ENCODE measurements at regions not wholly inside any gene's neighbourhood (a gene's known extent, or its start where the extent isn't known, plus 50 kb on each side); places are given as distances from the start of the nearest gene placed in this dataset.
"Not testable (repeated sequence)": the region's sequence is repeated elsewhere in the genome, so short reads cannot be mapped to it uniquely, and the experiment has no call there.

DNA sequence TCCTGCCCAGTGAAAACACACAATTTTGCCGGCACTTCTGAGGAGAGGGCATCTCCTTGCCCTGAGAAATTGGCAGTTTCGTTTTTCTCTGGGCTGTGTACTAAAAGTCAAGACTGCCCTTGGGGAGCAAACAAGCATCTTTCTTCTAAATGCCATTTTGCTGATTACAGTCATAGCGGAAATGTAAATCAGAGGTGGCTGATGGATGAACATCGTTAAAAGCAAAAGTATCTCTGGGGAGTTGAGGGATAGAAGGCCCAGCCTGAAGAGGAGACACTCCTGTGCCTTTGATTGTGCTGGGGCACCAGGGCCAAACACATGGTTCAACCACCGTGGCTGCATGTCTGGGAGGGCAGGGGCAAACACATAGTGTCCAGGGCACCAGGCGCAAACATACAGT, 49.8 kb downstream of the ABCC12 start:
- DNase-seq (ENCODE audit: low read depth in 2 of 2): no peak

DNA sequence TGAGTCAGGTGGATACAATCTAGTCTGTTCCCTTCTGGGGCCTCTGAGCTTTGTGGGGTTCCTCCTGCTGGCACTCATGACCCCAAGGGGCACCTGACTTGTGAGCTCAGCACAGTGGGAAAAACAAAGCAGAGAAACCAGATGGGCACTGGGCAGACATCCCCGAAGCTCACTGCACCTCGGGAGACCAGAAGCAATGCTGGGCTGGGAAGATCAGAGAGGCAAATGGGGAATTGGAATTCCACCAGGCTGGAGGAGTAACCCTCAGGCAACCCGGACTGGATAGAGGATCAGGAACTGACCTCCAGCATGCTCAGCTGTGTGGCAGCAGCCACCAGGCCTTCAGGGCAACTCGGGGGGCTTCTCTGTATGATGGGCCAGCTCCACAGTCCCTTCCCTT, 50.3 kb downstream of the ABCC12 start:
- no peak for DNase-seq (ENCODE audit: low read depth in 2 of 2)

DNA sequence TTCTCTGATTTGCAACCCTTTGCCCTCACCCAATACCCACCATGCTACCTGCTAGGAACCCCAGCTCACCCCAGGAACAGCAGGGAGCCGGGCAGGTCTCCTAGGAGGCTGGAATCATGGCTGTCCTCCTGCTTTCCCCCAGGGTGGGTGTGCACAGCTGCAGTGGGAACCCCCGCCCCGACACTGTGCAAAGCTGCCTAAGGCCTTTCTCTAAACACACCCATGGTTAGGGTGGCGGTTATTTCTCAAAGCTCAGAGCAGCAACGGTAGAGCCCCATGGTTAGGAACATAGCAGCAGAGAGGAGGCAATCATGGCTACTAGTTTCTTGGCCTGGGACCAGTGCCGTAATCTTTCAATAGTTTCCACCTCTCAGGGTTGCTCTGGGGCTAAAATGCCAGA, 52.2 kb downstream of the ABCC12 start:
- DNase-seq (ENCODE audit: low read depth in 2 of 2): no peak

DNA sequence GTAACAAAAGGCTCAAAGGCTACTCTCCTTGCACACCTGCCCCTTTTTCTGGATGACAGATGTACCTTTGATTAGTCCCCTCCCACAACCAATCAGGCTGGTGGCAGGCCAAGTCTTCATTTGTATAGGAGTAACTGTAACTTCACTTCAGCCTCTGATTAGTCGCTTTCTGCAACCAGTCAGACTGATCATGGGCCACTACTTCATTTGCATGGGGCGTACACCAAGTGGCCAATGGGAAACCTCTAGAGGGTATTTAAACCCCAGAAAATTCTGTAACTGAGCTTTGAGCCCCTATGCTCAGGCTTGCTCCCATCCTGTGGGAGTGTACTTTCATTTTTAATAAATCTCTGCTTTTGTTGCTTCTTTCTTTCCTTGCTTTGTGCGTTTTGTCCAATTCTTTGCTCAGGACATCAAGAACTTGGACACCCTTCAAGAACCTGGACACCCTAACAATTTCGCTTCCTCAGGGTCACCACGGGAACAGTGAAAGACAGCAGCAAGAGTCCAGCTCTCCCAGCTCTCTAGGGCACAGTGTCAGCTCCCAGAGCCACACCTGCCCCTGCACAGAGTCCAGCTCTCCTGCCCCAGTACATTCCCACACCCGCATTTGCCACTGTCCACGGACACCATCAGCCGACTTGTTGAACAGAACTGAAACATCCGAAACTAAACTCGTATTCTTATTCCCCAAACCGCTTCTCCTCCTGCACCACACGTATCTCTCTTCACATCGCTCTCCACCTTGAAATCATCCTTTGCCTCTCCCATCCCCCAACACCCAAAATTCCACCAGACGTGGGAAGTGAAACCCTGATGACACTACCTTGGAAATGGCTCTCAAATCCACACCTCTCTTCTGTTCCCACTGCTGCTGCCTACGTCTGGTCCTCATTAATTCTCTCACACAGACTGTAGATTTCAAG, 53.4 kb downstream of the ABCC12 start:
- no peak for DNase-seq (ENCODE audit: low read depth in 2 of 2)

DNA sequence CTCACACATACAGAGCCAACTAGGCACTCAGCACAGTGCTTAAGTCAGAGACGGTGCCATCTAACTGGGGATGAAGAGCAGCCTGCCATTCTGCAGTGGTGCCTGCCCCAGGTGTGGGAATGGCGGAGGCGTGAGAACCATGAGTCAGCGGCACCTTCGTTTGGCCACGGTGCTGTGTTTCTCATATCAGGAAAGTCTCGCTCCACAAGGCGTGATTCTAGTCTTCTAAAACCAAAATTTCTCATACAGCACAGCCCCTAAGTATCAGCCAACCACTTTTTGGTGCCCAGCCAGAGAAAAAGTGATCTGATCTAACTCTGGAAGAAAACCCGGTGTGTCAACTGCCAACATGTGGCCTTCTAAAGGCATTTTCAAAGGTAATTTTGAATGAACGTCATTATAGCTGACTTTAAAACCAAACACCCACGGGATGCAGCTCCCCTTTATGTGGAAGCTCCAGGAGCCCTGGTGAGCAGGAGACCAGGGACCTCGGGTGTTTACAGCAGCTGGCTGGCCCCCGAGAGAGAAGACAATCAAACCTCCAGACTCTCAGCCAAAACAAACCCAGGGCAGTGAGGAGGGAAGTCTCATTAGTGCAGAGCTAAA, 54.6 kb downstream of the ABCC12 start:
- DNase-seq (ENCODE audit: low read depth in 2 of 2): no peak

DNA sequence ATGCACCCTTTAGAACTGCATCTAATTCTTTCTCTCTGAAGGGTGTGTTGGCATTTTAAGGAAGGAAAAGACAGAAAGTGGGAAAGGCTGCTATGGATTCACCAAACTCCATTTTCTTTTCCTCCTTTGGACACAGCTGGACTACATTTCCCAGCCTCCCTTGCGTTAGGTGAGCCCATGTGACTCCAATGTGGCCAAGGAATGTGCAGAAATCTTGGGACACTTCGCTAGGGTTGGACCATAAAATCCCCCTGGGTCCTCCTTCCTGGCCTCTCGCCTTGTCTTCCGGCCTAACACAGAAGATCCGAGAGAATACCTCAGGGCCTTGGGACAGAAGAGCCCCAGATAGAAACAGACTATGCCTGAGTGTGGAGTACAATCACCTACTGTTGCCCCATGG, 56.3 kb downstream of the ABCC12 start:
- no peak for DNase-seq (ENCODE audit: low read depth in 2 of 2)

DNA sequence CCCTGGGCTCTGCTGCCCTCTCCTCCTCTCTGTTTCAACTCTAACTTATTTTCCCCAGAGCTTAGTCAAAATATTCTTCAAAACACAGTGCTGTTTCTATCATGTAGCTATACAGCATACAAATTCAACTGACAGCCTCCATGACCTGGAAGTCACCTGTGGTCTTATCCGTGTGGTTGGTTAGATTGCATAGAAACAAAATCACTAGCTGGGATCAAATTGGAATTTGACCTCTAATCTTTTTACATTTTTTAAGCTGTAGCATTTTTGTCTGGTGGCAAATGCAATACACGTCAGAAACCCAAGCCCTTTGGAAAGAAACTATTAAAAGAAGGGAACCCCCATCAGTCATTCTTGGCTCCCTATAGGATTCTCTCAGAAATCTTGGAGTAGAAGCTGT, 57.3 kb downstream of the ABCC12 start:
- DNase-seq (ENCODE audit: low read depth in 2 of 2): no peak

DNA sequence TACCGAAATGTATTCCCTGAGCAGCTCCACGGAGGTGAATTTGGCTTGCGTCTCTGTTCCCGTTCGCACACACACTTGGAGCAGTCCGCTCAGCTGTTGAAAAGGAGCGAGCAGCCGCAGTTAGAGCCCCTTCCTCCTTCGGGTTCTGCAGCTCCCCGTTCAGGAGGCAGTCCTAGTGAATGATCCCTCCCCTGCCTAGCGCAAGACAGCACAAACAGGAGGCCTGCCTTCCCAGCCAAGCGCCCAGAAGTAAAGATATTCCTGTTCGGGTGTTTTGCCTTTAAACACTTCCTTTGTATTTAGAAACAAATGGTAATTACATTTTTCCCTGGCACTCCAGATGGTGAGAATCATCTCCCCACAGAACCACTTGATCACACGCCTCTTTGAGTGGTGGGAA, 64.7 kb downstream of the ABCC12 start:
- no peak for DNase-seq (ENCODE audit: low read depth in 2 of 2)

DNA sequence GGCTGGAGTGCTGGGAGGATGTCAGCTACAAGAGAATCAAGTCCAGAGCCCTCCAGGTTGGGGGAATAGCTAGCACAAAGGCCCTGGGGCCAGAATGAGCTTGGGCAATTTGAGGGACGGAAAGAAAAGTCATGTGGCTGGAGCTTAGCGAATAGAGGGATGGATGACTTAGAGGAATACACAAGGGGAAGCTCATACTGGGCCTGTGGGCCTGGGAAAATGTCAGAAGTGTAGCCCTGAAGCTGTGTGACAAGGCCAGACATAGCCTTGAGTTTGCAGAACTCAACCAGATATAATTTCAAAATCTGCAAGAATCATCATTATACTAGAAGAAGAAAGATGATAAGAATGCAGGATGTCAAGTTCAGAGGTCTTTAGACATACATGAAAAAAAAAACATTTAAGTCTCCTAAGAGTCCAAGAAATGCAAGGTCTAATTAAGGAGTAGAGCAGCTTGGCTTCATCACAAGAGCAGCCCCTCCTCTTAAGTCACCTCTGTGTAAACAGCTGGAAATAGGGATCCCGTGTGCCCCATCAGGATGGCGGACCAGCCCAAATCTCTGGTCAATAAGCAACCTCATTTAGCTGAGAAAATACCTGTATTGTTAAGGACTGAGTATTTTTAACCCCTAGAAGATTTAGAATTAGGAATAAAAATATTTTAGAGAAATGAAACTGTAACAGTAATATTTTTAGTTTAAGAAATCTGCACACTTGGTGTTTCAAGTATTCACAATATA, 66.6 kb downstream of the ABCC12 start:
- DNase-seq (ENCODE audit: low read depth in 2 of 2): no peak

DNA sequence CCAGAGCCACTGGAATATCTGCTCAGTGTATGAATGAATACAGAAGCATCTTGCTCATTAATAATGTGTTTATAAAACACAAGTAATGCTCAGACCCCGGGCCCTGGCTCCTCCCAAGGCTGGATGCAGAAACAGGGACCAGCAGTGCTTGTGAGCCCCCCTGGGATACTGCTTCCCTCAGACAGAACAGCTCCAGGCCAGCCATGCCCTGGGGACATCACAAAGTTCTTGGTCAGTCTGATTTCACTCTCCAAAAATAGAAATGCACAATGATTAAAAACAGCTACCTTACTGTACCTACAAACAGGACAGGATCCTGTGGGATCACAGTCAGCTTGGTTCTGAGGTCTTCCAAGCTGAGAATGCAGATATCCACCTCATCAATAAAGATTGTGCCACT, 68.2 kb downstream of the ABCC12 start:
- DNase-seq (ENCODE audit: low read depth in 2 of 2): no peak

DNA sequence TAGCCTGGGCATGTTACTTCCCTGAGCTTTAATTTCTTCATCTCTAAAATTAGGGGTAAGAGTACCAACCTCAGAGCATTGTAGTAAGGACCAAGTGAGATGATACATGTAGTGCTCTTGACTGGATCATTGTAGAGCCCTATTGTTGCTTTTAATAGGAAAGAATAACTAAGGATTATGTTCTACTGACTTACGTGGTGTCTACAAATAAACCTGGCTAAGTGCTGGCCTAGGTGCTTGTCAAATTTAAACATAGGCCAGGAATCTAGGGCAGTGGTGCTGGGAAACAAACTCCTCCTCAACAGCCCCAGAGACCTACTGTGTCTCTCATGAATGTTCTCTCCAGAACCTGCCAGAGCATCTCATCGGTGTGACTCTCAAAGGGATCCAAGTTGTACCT, 69.4 kb downstream of the ABCC12 start:
- DNase-seq (ENCODE audit: low read depth in 2 of 2): no peak

DNA sequence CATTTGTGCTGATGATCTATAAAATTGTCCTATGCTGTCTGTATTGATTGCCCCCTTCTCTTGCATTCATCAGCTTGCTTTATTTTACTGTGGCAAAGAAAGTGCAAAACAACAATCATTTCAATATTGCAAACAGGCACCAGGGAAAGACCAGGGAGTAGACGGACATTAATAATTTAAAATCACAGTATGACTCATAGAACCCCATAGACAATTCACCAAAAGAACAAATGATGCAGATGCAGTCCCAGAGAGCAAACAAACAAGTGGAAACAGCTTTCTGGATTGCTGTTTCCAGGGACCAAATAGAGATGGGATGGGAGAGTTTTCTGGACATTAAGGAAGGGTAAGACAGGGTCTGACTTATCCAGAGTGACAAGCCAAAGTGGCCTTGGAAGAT, 70.1 kb downstream of the ABCC12 start:
- DNase-seq (ENCODE audit: low read depth in 2 of 2): no peak

DNA sequence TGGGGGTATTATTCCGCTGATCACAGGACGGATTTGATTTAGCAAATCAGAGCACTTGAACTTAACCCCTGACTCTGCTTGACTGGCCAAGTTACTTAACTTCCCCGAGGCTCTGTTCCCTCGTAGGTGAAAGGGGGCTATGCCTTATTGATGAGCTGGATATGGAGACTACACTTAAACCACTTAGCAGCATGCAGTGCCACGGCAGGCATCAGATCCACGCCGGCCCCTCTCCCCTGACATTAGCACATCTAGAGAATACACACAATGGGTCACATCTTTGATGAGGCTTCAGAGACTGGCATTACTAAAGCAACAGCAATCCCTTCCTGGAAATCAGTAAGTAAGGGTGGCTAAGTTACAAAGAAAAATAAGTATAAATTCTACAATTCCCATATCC, 71.0 kb downstream of the ABCC12 start:
- no peak for DNase-seq (ENCODE audit: low read depth in 2 of 2)

DNA sequence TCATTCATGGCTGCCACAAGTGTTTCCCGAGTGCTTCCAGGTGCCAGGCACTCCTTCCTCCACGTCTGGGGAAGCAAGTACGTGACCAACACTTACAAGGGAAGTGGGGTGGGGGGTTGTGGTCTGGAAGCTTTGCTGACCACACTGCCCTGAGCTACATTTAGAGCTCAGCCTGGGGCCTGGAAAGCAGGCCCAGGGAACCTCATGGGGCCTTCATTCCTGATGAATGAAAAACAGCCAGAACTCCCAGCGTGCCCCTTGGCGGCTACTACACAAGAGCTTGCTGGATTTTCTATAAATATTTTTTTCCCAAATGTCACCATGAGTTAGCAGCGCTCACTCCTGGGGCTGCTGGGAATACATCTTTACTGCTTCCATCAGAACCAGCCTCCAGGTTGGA, 73.3 kb downstream of the ABCC12 start:
- DNase-seq (ENCODE audit: low read depth in 2 of 2): no peak

DNA sequence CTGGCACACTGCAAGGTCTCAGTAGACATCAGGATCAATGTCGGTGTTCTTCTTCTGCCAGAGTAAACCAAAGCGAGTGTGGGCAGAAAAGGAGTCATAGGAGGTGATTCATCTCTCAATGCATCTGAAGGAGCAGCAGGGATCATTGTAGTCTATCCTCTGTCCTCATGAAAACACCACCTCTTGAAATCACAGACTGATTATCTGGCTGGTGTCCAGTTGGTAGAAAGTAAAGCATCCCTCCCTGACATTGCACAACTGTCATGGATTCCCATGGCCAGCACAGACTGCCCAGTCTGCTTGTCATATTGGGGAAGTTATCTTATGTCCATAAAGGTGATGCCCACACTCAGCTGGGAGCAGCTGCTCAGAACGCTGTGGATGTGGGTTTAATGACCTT, 74.1 kb downstream of the ABCC12 start:
- no peak for DNase-seq (ENCODE audit: low read depth in 2 of 2)

DNA sequence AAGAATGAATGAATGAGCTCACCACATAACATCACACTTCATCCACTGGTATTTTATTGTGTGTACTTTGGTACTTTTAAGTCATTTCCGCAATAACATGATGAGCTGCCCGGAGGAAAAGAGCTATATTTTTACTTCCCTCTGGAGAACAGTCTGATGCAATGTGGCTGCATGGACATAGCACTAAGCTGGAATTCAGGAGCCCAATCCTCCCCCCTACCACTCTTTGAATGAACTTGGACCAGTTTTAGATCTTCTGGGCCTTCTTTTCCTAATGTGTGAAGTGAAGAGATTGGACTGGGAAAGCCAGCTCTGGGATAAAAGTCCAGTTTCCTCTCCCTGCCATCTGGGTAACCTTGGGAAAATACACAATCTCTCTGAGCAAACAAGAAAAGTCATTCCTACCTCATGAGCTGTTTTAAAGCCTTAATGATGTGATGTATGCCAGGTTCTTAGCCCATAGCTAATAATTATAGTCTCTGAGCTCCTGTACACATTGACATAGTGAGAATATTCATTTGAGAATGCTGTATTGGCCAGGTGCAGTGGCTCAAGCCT, 79.3 kb downstream of the ABCC12 start:
- DNase-seq (ENCODE audit: low read depth in 2 of 2): peak in 1 of 2 donors; percentile 29

DNA sequence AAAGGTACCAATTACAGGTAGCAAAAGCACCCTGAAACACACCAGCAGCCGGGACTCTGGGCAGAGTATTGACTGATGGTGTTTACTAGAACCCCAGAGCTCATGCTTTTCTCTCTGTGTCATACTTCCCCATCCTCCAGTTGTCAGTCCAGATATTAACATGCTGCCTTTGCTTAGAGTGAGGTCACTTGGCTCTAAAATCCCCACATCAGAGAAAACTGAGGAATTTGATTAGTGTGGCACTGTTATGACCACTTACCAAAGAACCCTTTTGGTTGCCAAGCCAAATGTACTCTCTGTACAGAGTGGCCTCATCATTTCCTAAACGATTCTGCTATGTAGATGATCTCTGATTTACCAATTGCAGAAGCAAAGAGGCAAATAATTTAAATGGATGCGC, 80.4 kb downstream of the ABCC12 start:
- peak in 1 of 2 donors; percentile 12 for DNase-seq (ENCODE audit: low read depth in 2 of 2)

DNA sequence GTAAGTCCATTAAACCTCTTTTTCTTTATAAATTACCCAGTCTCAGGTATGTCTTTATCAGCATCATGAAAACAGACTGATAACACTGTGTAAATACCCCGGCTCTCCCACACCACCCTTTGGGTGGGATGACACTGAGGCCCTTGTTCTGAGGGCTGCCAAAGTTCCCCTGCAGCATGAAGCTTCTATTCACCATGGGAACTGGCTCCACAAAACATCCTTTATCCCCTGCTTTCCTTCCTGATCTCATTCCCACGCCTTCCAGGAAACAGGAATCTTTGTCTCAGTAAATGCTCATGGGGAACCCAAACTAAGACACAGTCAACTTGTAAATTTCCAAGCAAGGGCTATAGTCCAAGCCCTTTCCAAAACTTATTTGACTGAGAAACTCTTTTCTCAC, 88.4 kb downstream of the ABCC12 start:
- no peak for DNase-seq (ENCODE audit: low read depth in 2 of 2)

DNA sequence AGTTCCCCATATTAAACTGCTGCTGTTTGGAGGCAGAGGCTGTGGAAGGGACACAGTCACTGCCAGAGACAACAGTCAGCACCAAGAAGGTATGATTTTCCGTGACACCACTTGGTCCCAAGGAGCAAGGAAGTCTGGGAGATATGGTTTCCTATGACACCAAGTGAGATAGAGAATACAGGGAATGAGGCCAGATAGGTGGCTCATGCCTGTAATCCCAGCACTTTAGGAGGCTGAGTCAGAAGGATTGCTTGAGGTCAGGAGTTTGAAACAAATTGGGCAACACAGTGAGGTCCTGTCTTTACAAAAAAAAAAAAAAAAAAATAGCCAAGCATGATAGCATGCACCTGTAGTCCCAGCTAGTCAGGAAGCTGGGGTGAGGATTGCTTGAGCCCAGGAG, 90.8 kb downstream of the ABCC12 start:
- DNase-seq (ENCODE audit: low read depth in 2 of 2): no peak

DNA sequence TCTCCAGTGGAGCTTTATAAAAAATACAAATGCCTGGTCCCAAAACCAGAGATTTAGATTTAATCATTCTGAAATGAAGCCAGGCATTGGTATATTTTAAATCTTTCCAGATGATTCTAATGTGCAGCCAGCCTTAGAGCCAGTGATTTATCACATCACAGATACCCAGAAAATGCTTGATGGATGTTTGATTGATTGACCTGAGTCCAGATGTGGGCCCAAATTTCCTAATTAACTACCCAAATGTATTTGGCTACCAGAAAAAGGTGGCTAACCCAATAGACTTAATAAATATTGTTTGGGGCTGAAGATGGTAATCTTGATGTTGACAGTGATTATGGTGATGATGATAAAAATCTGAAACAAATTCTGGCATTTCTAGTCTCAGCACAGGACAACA, 93.1 kb downstream of the ABCC12 start:
- no peak for DNase-seq (ENCODE audit: low read depth in 2 of 2)

DNA sequence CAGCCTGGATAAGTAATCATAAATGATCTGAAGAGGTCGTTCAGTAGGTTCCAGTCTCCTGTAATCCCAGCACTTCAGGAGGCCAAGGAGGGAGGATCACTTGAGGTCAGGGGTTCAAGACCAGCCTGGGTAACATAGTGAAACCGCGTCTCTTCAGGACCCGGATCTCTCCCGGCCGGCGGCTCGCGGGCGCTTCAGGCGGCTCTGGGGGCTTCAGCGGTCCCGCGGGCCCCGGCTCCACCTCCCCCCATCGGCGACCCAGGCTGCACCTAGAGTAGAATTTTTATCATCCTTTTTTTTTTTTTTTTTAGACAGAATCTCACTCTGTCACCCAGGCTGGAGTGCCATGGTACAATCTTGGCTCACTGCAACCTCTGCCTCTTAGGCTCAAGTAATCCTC, 95.9 kb downstream of the ABCC12 start:
- no peak for DNase-seq (ENCODE audit: low read depth in 2 of 2)

DNA sequence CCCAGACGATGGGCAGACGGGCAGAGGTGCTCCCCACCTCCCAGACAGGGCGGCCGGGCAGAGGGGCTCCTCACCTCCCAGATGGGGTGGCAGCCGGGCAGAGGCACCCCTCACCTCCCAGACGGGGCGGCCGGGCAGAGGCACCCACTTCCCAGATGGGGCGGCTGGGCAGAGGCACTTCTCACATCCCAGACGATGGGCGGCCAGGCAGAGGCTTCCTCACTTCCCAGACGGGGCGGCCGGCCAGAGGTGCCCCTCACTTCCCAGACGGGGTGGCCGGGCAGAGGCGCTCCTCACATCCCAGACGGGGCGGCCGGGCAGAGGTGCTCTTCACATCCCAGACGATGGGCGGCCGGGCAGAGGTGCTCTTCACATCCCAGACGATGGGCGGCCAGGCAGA, 96.6 kb downstream of the ABCC12 start:
- not testable (repeated sequence) for DNase-seq (ENCODE audit: low read depth in 2 of 2)

Data from dermis microvascular lymphatic vessel endothelial cell (primary cell).